B cell (primary cell): ENCODE measurements at regions not wholly inside any gene's neighbourhood (a gene's known extent, or its start where the extent isn't known, plus 50 kb on each side); places are given as distances from the start of the nearest gene placed in this dataset.

Source experiments
- ATAC-seq: fragments of 200-7000 bp; cut with Tn5 transposase; one replicate; pipeline ENCODE4 v1.10.0; 2021; ENCODE audit warnings: low read depth, mild to moderate bottlenecking, moderate number of reproducible peaks, moderate library complexity
- CTCF ChIA-PET: fragments of 350-600 bp; sonication (Branson Sonifier 250); formaldehyde crosslinking; loops from one replicate; lab custom pipeline; 2021; ENCODE audit warnings: antibody characterized with exemption, inconsistent platforms; lab: Charles Lee
- POLR2A ChIA-PET: fragments of 350-600 bp; sonication (Branson Sonifier 250); formaldehyde crosslinking; loops from one replicate; lab custom pipeline; 2021; ENCODE audit warnings: antibody characterized with exemption; lab: Charles Lee
- DNase-seq: peaks from one replicate; pipeline ENCODE4 v3.0.0; 2013
- H2AFZ ChIP-seq: 2 replicates; pipeline ENCODE4 v1.6.1; 2012; ENCODE audit warnings: mild to moderate bottlenecking, low read depth, low read length; ENCODE audit not compliant: insufficient read depth, poor library complexity, severe bottlenecking
- H3K27ac ChIP-seq, 2 donors: 1 replicate in 1 of 2; 2 replicates in 1 of 2; pipeline ENCODE4 v1.5.1; 2012 to 2013; ENCODE audit warnings: low read length in 2 of 2, mild to moderate bottlenecking in 2 of 2, moderate library complexity in 1 of 2
- H3K27me3 ChIP-seq, 4 experiments: fragments of 200-600 bp in 1 of 4; sonication (generic) in 1 of 4; replicated peaks in 1 of 4; 1 replicate in 2 of 4; 2 replicates in 2 of 4; pipeline versions ENCODE4 v1.6.1 to v1.7.0; 2013 to 2016; ENCODE audit warnings: low read length in 3 of 4, mild to moderate bottlenecking in 2 of 4, mixed read lengths in 1 of 4, moderate library complexity in 1 of 4; ENCODE audit not compliant: insufficient read depth in 4 of 4, control insufficient read depth in 3 of 4; ENCODE audit errors: control extremely low read depth in 1 of 4
- H3K36me3 ChIP-seq, 2 experiments: replicated peaks in 1 of 2; 1 replicate in 1 of 2; 2 replicates in 1 of 2; pipeline versions ENCODE4 v1.6.1 to v1.7.1; 2013; ENCODE audit warnings: low read length in 1 of 2; ENCODE audit not compliant: insufficient read depth in 2 of 2, control insufficient read depth in 1 of 2; ENCODE audit errors: control extremely low read depth in 1 of 2, extremely low read depth in 1 of 2
- H3K4me1 ChIP-seq, 2 donors: fragments of 200-600 bp in 1 of 2; sonication (generic) in 1 of 2; 1 replicate in 1 of 2; 2 replicates in 1 of 2; pipeline versions ENCODE4 v1.5.1 to v1.6.1; 2013 to 2017; ENCODE audit warnings: low read length in 2 of 2; ENCODE audit not compliant: control insufficient read depth in 2 of 2, insufficient read depth in 2 of 2
- H3K4me2 ChIP-seq: replicated peaks from 2 replicates; pipeline ENCODE3; 2012; ENCODE audit warnings: mild to moderate bottlenecking, low read depth, low read length; ENCODE audit not compliant: poor library complexity, severe bottlenecking
- H3K4me3 ChIP-seq, 5 experiments: fragments of 200-600 bp in 1 of 5; sonication (generic) in 1 of 5; 1 replicate in 3 of 5; 2 replicates in 2 of 5; pipeline versions ENCODE4 v1.5.1 to v1.7.0; 2011 to 2016; ENCODE audit warnings: low read length in 4 of 5, mild to moderate bottlenecking in 4 of 5, low read depth in 2 of 5, control low read depth in 1 of 5, moderate library complexity in 1 of 5; ENCODE audit not compliant: insufficient read depth in 1 of 5; ENCODE audit errors: control extremely low read depth in 1 of 5, extremely low read depth in 1 of 5
- H3K79me2 ChIP-seq: fragments of 200-600 bp; sonication (generic); one replicate; pipeline ENCODE4 v1.6.0; 2016; ENCODE audit warnings: low read length; ENCODE audit not compliant: control insufficient read depth, insufficient read depth
- H3K9ac ChIP-seq: fragments of 200-600 bp; sonication (generic); 2 replicates; pipeline ENCODE4 v1.6.1; 2017; ENCODE audit warnings: mild to moderate bottlenecking, low read length, moderate library complexity
- H3K9me3 ChIP-seq, 3 donors: one replicate each; pipeline versions ENCODE4 v1.6.1 to v1.7.1; 2013; ENCODE audit warnings: low read length in 2 of 3; ENCODE audit not compliant: control insufficient read depth in 2 of 3, insufficient read depth in 1 of 3; ENCODE audit errors: control extremely low read depth in 1 of 3
- H4K20me1 ChIP-seq: 2 replicates; pipeline ENCODE4 v1.6.0; 2012; ENCODE audit warnings: mild to moderate bottlenecking, low read length; ENCODE audit not compliant: insufficient read depth, control insufficient read depth, poor library complexity, severe bottlenecking
- H3K27ac Mint-ChIP-seq: one replicate; pipeline ENCODE4 v1.8.0; 2021; ENCODE audit warnings: mixed read lengths
- H3K27me3 Mint-ChIP-seq: one replicate; pipeline ENCODE4 v1.8.0; 2021; ENCODE audit warnings: mixed read lengths
- H3K4me1 Mint-ChIP-seq: one replicate; pipeline ENCODE4 v1.8.0; 2021; ENCODE audit warnings: mixed read lengths
- H3K4me3 Mint-ChIP-seq: one replicate; pipeline ENCODE4 v1.8.0; 2021; ENCODE audit warnings: mixed read lengths
- H3K9me3 Mint-ChIP-seq: one replicate; pipeline ENCODE4 v1.8.0; 2022; ENCODE audit warnings: mixed read lengths; ENCODE audit not compliant: insufficient read depth
- EZH2 ChIP-seq: IDR thresholded peaks from 2 replicates; pipeline ENCODE4 v1.6.1; 2012; ENCODE audit warnings: borderline replicate concordance, low read depth, mild to moderate bottlenecking, moderate library complexity, low read length; ENCODE audit not compliant: insufficient read depth, poor library complexity, severe bottlenecking
- WGBS: methylation state at CpG from one replicate; pipeline ENCODE4 v1.1.5; 2013; ENCODE audit warnings: missing lambda C conversion rate; ENCODE audit not compliant: insufficient coverage; 5-methylcytosine and 5-hydroxymethylcytosine counted together
- intact Hi-C: fragments of 100-400 bp; cut with micrococcal nuclease; formaldehyde crosslinking; loops from one replicate; pipeline ENCODE4 v1.10.0; 2022
- TF ChIP-seq, protein P1 (sequence below): fragments of 200-600 bp; IDR thresholded peaks from one replicate; pipeline ENCODE4 v1.8.0; 2022; ENCODE audit warnings: antibody characterized with exemption, mild to moderate bottlenecking

DNA sequence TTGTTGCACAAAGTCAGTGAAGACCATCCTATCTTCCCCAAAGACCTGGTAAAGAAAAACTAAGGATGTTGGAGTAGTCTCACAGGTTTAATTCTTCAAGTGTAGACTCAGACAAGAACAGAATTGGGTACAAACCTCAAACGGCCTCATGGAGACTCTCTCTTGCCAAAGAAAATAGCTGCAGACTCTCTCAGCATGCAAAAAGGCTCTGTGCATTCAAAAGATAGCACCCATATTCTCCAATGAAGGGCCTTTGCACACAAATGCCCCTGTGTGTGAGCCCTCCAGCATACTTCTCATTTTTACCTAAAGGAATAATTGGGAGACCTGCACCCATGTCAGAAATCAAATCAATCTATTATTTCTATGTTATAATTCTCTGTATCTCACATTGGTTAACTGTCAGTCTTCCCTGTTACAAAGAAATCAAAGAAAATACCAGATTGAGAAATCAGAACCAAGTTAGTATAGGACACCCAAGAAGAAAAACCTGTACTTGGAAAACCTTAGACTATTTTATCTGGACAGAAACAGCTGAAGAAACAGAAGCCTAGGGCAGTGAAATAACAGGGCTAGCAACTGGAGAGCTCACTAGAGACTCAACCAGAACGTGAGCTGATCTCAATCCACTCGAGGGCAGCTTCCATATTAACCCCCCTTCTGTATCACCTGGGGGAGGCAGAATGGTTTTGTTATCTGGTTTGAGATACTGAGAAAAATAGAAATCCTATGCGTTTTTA, 134.7 kb upstream of the DNAJC10 start:
- H3K4me3 ChIP-seq = no peak overlapping the region
- H3K79me2 ChIP-seq = no peaks in the 10 kb centered on the region
- DNase-seq (no peak), ATAC-seq (no peak)
- H4K20me1 ChIP-seq = no peaks in the 10 kb centered on the region
- POLR2A ChIA-PET = no interaction called here
- Mint-ChIP-seq H3K27me3 (peaks cover 8% of the 10 kb centered on the region), H3K4me3 (no peak overlapping the region), H3K27ac (no peak overlapping the region), H3K9me3 (no peaks in the 10 kb centered on the region), H3K4me1 (no peaks in the 10 kb centered on the region)
- no peaks in the 10 kb centered on the region for H3K36me3 ChIP-seq
- no peak overlapping the region for H3K9ac ChIP-seq
- no peak overlapping the region for H3K4me2 ChIP-seq
- intact Hi-C loops = no loop called here
- TF ChIP-seq, protein P1, sequence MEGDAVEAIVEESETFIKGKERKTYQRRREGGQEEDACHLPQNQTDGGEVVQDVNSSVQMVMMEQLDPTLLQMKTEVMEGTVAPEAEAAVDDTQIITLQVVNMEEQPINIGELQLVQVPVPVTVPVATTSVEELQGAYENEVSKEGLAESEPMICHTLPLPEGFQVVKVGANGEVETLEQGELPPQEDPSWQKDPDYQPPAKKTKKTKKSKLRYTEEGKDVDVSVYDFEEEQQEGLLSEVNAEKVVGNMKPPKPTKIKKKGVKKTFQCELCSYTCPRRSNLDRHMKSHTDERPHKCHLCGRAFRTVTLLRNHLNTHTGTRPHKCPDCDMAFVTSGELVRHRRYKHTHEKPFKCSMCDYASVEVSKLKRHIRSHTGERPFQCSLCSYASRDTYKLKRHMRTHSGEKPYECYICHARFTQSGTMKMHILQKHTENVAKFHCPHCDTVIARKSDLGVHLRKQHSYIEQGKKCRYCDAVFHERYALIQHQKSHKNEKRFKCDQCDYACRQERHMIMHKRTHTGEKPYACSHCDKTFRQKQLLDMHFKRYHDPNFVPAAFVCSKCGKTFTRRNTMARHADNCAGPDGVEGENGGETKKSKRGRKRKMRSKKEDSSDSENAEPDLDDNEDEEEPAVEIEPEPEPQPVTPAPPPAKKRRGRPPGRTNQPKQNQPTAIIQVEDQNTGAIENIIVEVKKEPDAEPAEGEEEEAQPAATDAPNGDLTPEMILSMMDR = no peak
- no peak for TF ChIP-seq EZH2
- CTCF ChIA-PET = no interaction called here
- no peaks in the 10 kb centered on the region for H3K9me3 ChIP-seq
- WGBS = 80% methylated on average over 1 of the region's 4 CpGs
- no peak overlapping the region for H3K27ac ChIP-seq
- no peak overlapping the region for H2AFZ ChIP-seq
- H3K4me1 ChIP-seq = no peaks in the 10 kb centered on the region
- H3K27me3 ChIP-seq = no peaks in the 10 kb centered on the region

GRCh38 chr2:182584462-182584861, 131.6 kb upstream of the DNAJC10 start:
- no peaks in the 10 kb centered on the region for H3K27me3 ChIP-seq
- peaks cover 12% of the 10 kb centered on the region for H3K27me3 Mint-ChIP-seq
- H3K4me2 ChIP-seq = no peak overlapping the region
- no peak overlapping the region for H2AFZ ChIP-seq
- H3K79me2 ChIP-seq = no peaks in the 10 kb centered on the region
- H3K9me3 ChIP-seq = no peaks in the 10 kb centered on the region
- H3K27ac Mint-ChIP-seq = no peak overlapping the region
- ChIA-PET POLR2A (no interaction called here), CTCF (no interaction called here)
- no peak overlapping the region for H3K9ac ChIP-seq
- no peak for DNase-seq
- WGBS = 86% methylated on average over 2 of the region's 3 CpGs
- H3K27ac ChIP-seq = no peak overlapping the region
- no peak overlapping the region for H3K4me3 Mint-ChIP-seq
- H3K36me3 ChIP-seq = no peaks in the 10 kb centered on the region
- ATAC-seq = no peak
- H3K4me3 ChIP-seq = no peak overlapping the region
- no peaks in the 10 kb centered on the region for H4K20me1 ChIP-seq
- intact Hi-C loops = no loop called here
- no peaks in the 10 kb centered on the region for H3K4me1 Mint-ChIP-seq
- H3K4me1 ChIP-seq = no peaks in the 10 kb centered on the region
- TF ChIP-seq EZH2 = no peak
- TF ChIP-seq, protein P1 = no peak
- no peaks in the 10 kb centered on the region for H3K9me3 Mint-ChIP-seq
